Calu3 (cell line): ENCODE measurements at regions not wholly inside any gene's neighbourhood (a gene's known extent, or its start where the extent isn't known, plus 50 kb on each side); places are given as distances from the start of the nearest gene placed in this dataset.

Experiments used
- BruUV-seq: library from RNA; stranded (reverse); fragments of 400-500 nt; replicated peaks from 2 replicates; lab custom pipeline; 2021; lab: Mats Ljungman, UMichigan
- CTCF ChIA-PET: fragments of 300-600 bp; sonication (Branson Sonifier 250); formaldehyde crosslinking; loops from one replicate; lab custom pipeline; 2022; ENCODE audit warnings: antibody characterized with exemption; lab: Charles Lee
- DNase-seq: peaks from one replicate; pipeline ENCODE4 v3.0.0; 2022
- H3K27ac Mint-ChIP-seq: one replicate; pipeline ENCODE4 v1.8.0; 2022; ENCODE audit warnings: mixed read lengths; ENCODE audit not compliant: unreplicated experiment
- H3K27me3 Mint-ChIP-seq: one replicate; pipeline ENCODE4 v1.8.0; 2022; ENCODE audit warnings: mixed read lengths; ENCODE audit not compliant: unreplicated experiment
- H3K36me3 Mint-ChIP-seq: one replicate; pipeline ENCODE4 v1.8.0; 2022; ENCODE audit warnings: mild to moderate bottlenecking, moderate library complexity, mixed read lengths; ENCODE audit not compliant: insufficient read depth, unreplicated experiment
- H3K4me1 Mint-ChIP-seq: one replicate; pipeline ENCODE4 v1.8.0; 2022; ENCODE audit warnings: mild to moderate bottlenecking, low read depth, mixed read lengths; ENCODE audit not compliant: unreplicated experiment
- H3K4me3 Mint-ChIP-seq: one replicate; pipeline ENCODE4 v1.8.0; 2022; ENCODE audit warnings: mild to moderate bottlenecking, low read depth, moderate library complexity, mixed read lengths; ENCODE audit not compliant: unreplicated experiment
- H3K9me3 Mint-ChIP-seq: one replicate; pipeline ENCODE4 v1.8.0; 2022; ENCODE audit warnings: low read depth, mixed read lengths; ENCODE audit not compliant: unreplicated experiment
- CTCF ChIP-seq: fragments of 200-600 bp; IDR thresholded peaks from one replicate; pipeline ENCODE4 v1.8.0; 2022; ENCODE audit warnings: antibody characterized with exemption; ENCODE audit not compliant: unreplicated experiment
- intact Hi-C: fragments of 100-400 bp; cut with micrococcal nuclease; formaldehyde crosslinking; loops from one replicate; pipeline ENCODE4 v1.10.0; 2022; ENCODE audit not compliant: unreplicated experiment

GRCh38 chr3:124584245-124584551 is 146.1 kb upstream of the UMPS start:
- no peak for TF ChIP-seq CTCF
- H3K27ac Mint-ChIP-seq = no peak overlapping the region
- peaks cover 58% of the 10 kb centered on the region for H3K4me1 Mint-ChIP-seq
- H3K36me3 Mint-ChIP-seq = peaks cover 8% of the 10 kb centered on the region
- CTCF ChIA-PET = interaction anchor here (0.7 kb wide), 1 partner anchor 13 kb away, joined by 5 read pairs; no protein-coding TSS in a partner anchor
- intact Hi-C loops = loop anchor here (2.0 kb wide), 1 partner anchor 53 kb away; no protein-coding TSS in a partner anchor
- H3K4me3 Mint-ChIP-seq = peak overlapping the region; percentile 82
- BruUV-seq = no TSS peak
- DNase-seq = no peak
- no peaks in the 10 kb centered on the region for H3K9me3 Mint-ChIP-seq
- no peaks in the 10 kb centered on the region for H3K27me3 Mint-ChIP-seq

DNA sequence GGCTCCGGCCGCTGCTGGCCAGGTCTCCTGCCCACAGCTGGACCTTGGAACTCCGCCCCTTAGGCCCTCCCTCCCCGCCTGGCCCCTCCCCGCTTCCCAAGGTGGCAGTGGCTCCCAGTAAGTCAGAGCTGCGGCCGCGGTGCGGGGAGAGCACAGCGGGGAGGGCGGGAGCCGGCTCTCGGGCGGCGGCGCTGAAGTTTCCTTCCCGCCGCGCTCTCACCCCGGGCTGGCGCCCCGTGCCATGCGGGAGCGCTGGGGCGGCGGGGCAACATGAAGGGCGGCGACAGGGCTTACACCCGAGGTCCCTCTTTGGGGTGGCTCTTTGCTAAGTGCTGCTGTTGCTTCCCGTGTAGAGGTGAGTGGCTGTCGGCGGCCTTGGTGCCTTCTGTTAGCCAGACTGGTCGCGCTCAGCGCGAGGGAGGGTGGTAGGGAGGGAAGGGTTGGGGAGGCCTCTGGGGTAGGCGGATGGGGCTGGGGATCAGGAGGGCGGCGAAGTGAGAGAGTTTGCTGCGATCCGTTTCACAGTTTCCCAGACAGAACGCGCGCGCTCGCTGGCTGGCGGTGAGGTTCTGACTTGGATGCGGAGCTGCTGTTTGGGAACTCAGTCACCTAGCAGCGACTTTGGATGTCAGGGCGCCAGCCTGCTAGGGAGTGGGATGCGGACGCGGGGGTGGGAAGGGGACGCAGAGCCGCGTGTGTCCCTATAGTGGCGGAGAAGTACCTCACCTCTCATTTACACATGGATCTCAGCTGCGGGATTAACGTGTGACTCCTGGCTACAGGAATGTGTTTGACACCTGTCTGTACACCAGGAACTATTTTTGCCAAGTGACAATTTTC is 145.5 kb upstream of the UMPS start:
- H3K36me3 Mint-ChIP-seq = peaks cover 8% of the 10 kb centered on the region
- no peaks in the 10 kb centered on the region for H3K9me3 Mint-ChIP-seq
- H3K4me3 Mint-ChIP-seq = peak overlapping the region; percentile 82
- H3K4me1 Mint-ChIP-seq = peaks cover 59% of the 10 kb centered on the region
- intact Hi-C loops = loop anchor here (2.0 kb wide), 1 partner anchor 52 kb away; no protein-coding TSS in a partner anchor
- BruUV-seq = no TSS peak
- DNase-seq = peak; percentile 88
- H3K27me3 Mint-ChIP-seq = no peaks in the 10 kb centered on the region
- H3K27ac Mint-ChIP-seq = no peak overlapping the region
- no peak for TF ChIP-seq CTCF
- CTCF ChIA-PET = interaction anchor here (0.7 to 1.3 kb wide), 3 partner anchors 14 to 80 kb away, joined by 3 to 6 read pairs (median 5); no protein-coding TSS in a partner anchor

DNA sequence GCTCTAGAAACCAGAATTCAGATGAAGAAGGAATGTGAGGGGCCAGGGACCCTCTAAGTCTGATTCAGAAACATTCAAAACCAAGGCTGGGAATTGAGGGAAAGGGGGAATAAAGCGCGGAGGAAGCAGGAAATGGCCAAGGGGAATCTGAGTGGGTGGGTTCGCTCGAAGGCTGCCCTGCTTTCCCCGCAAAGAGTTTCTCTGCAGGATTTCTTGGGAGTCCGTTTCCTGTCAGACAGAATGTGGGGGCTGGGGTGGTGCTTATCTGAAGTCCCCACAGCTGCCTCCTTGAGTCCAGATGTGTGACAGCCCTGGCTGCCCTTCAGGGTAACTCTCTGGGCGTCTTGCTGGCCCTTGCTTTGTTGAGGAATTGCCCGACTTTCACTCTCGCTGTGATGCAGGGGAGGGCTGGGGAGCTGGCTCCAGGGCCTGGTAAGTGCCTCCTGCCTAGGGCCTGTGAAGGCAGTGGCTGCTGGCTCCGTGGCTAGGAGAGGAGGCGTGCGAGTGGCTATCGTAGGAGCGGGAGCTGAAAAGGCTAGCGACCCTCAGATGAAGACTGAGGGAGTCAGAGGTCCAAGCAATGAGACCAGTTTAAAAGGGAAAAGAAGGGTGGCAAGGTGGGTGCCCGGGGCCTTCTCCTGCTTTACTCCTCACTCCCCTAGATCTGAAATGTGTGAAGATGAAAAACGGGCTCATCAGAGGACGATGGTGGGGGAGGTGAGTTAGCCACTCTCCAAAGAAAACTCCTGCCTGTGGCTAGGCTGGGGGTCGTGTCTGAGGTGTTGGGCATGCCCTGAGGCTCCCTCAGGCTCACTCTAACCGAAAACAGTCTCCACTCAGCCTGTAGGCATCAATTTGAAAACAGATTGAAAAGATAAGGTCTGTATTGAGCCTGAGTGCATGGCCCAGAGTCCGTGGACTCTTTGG is 143.9 kb upstream of the UMPS start:
- Mint-ChIP-seq H3K36me3 (peaks cover 8% of the 10 kb centered on the region), H3K9me3 (no peaks in the 10 kb centered on the region), H3K4me1 (peaks cover 67% of the 10 kb centered on the region), H3K27ac (no peak overlapping the region), H3K27me3 (no peaks in the 10 kb centered on the region), H3K4me3 (no peak overlapping the region)
- no peak for DNase-seq
- BruUV-seq = no TSS peak
- intact Hi-C loops = no loop called here
- CTCF ChIA-PET = interaction anchor here (1.2 kb wide), 1 partner anchor 102 kb away, joined by 4 read pairs; no protein-coding TSS in a partner anchor
- TF ChIP-seq CTCF = no peak

DNA sequence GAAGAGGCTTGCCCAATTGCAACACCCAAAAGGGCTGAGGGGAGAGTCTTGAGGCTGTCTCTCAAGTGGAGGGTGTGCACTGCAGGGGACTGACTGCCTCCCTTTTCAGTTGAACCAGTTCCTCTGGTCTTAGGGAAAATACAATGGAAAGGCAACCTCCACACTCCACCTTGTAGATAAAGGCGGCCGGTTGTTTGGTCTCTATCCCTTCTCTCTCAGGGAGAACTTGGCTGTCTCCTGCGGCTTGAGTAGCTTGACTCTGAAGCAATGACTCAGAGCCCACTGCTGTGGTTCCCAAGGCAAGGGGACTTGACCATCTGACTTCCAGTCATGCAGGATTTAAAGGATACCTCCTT is 143.2 kb upstream of the UMPS start:
- H3K27me3 Mint-ChIP-seq = no peaks in the 10 kb centered on the region
- H3K27ac Mint-ChIP-seq = no peak overlapping the region

More for the DNA sequence above, 143.2 kb upstream of the UMPS start:
- no peak for TF ChIP-seq CTCF
- Mint-ChIP-seq H3K4me3 (no peak overlapping the region), H3K36me3 (peaks cover 8% of the 10 kb centered on the region), H3K9me3 (no peaks in the 10 kb centered on the region), H3K4me1 (peaks cover 71% of the 10 kb centered on the region)
- DNase-seq = peak; percentile 46
- BruUV-seq = no TSS peak
- CTCF ChIA-PET = interaction anchor here (0.7 to 1.2 kb wide), 2 partner anchors 10 to 102 kb away, joined by 4 to 5 read pairs; no protein-coding TSS in a partner anchor
- intact Hi-C loops = no loop called here
